ENCODE measurements at regions not wholly inside any gene's neighbourhood (a gene's known extent, or its start where the extent isn't known, plus 50 kb on each side); places are given as distances from the start of the nearest gene placed in this dataset.

- Mint-ChIP-seq H3K4me1 (no peaks in the 10 kb centered on the region), H3K27me3 (peaks cover 5% of the 10 kb centered on the region in 2 donors), H3K27ac (no peak overlapping the region), H3K4me3 (no peak overlapping the region), H3K36me3 (no peaks in the 10 kb centered on the region), H3K9me3 (peaks cover 0 to 5% (median 0%) of the 10 kb centered on the region in 5 donors)
- Histone ChIP-seq H3K9me3 (ENCODE audit: low read length) (no peaks in the 10 kb centered on the region), H3K36me3 (ENCODE audit: insufficient read depth, low read length) (no peaks in the 10 kb centered on the region), H3K4me1 (ENCODE audit: insufficient read depth, low read length) (no peaks in the 10 kb centered on the region), H3K27me3 (ENCODE audit: insufficient read depth, low read length, poor library complexity, severe bottlenecking) (no peaks in the 10 kb centered on the region), H3K27ac (ENCODE audit: low read depth, low read length) (no peak overlapping the region), H3K4me3 (ENCODE audit: low read length) (no peak overlapping the region)
- DNase-seq = no peak
- ChIA-PET CTCF (no interaction called here), POLR2A (no interaction called here)
These were observed 764.2 kb downstream of the NTRK3 start for GRCh38 chr15:87492321-87492720.

DNA sequence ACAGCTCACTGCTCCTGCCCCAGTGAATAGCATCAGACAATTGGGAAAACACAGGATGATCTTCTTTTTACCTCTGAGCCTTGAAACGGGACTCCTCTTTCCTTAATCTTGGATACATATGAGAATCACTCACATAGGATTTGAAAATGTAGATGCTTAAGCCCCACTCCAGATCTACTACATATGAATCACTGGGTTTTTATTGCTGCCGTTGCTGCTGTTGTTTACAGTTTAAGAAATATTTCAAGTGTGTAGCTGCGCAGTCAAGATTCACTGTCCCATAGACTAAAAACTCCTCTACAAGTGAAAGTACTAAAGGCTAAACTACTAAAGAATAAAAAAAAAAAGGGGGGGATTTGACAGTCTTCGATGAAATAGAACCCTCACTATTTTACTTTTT is 765.9 kb downstream of the NTRK3 start:
- H3K9me3 ChIP-seq (ENCODE audit: low read length) = no peaks in the 10 kb centered on the region
- Mint-ChIP-seq H3K27ac (no peak overlapping the region), H3K36me3 (no peaks in the 10 kb centered on the region), H3K4me3 (no peak overlapping the region), H3K4me1 (no peaks in the 10 kb centered on the region), H3K27me3 (peaks cover 5% of the 10 kb centered on the region in 2 donors), H3K9me3 (peaks cover 0 to 5% (median 0%) of the 10 kb centered on the region in 5 donors)
- H3K4me1 ChIP-seq (ENCODE audit: insufficient read depth, low read length) = no peaks in the 10 kb centered on the region
- no peaks in the 10 kb centered on the region for H3K27me3 ChIP-seq (ENCODE audit: insufficient read depth, low read length, poor library complexity, severe bottlenecking)
- DNase-seq = no peak
- no peak overlapping the region for H3K27ac ChIP-seq (ENCODE audit: low read depth, low read length)
- CTCF ChIA-PET = no interaction called here
- POLR2A ChIA-PET = no interaction called here
- no peaks in the 10 kb centered on the region for H3K36me3 ChIP-seq (ENCODE audit: insufficient read depth, low read length)
- H3K4me3 ChIP-seq (ENCODE audit: low read length) = no peak overlapping the region

DNA sequence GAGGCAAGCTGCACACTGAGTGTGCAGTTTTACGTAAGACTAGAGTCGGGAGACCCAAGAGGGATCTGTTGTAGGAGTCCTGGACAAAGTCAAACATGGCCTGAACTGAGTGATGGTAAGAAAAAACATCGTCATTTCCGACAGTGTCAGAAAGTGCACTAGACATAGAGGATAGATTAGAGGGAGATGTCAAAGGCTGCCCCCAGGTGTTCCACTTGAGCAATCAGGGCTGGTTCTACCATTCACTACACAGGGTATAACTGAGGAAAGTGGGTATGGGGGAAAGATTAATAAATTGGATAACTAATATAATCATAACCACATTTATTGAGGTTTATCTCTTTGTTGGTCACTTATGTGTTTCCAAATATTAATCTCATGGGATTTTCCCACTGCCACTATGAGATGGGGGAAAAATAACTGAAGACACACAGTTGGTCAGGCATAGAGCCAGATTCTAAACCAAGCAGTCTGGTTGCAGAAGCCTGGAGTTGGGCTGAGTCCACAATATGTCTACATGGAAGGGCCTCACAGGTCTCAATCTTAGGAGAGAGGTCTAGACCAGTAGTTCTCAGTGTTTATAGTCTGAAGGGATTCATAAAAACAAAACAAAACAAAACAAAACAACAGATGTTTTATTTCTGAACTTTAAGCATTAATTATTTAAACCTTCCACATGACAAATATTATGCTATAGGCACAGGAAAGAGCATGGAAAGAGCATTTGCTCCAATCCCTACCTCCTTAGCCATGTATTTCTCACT is 766.5 kb downstream of the NTRK3 start:
- H3K4me1 ChIP-seq (ENCODE audit: insufficient read depth, low read length) = no peaks in the 10 kb centered on the region
- H3K36me3 ChIP-seq (ENCODE audit: insufficient read depth, low read length) = no peaks in the 10 kb centered on the region
- H3K27me3 ChIP-seq (ENCODE audit: insufficient read depth, low read length, poor library complexity, severe bottlenecking) = no peaks in the 10 kb centered on the region
- CTCF ChIA-PET = no interaction called here
- Mint-ChIP-seq H3K36me3 (no peaks in the 10 kb centered on the region), H3K4me1 (no peaks in the 10 kb centered on the region), H3K4me3 (no peak overlapping the region), H3K9me3 (no peaks in the 10 kb centered on the region), H3K27ac (no peak overlapping the region), H3K27me3 (peaks cover under 1 to 3% of the 10 kb centered on the region in 2 donors)
- POLR2A ChIA-PET = no interaction called here
- DNase-seq = no peak
- H3K4me3 ChIP-seq (ENCODE audit: low read length) = no peak overlapping the region
- no peak overlapping the region for H3K27ac ChIP-seq (ENCODE audit: low read depth, low read length)
- H3K9me3 ChIP-seq (ENCODE audit: low read length) = no peaks in the 10 kb centered on the region

GRCh38 chr15:87489456-87489855 is 767.1 kb downstream of the NTRK3 start:
- H3K27me3 Mint-ChIP-seq = peaks cover 0 to 3% of the 10 kb centered on the region in 2 donors
- no peaks in the 10 kb centered on the region for H3K36me3 Mint-ChIP-seq
- no peak overlapping the region for H3K27ac ChIP-seq (ENCODE audit: low read depth, low read length)
- H3K27ac Mint-ChIP-seq = no peak overlapping the region
- H3K27me3 ChIP-seq (ENCODE audit: insufficient read depth, low read length, poor library complexity, severe bottlenecking) = no peaks in the 10 kb centered on the region
- ChIA-PET CTCF (no interaction called here), POLR2A (no interaction called here)
- no peak overlapping the region for H3K4me3 ChIP-seq (ENCODE audit: low read length)
- no peak for DNase-seq
- H3K9me3 Mint-ChIP-seq = no peaks in the 10 kb centered on the region
- no peaks in the 10 kb centered on the region for H3K4me1 Mint-ChIP-seq
- H3K9me3 ChIP-seq (ENCODE audit: low read length) = no peaks in the 10 kb centered on the region
- no peak overlapping the region for H3K4me3 Mint-ChIP-seq
- no peaks in the 10 kb centered on the region for H3K4me1 ChIP-seq (ENCODE audit: insufficient read depth, low read length)
- no peaks in the 10 kb centered on the region for H3K36me3 ChIP-seq (ENCODE audit: insufficient read depth, low read length)

DNA sequence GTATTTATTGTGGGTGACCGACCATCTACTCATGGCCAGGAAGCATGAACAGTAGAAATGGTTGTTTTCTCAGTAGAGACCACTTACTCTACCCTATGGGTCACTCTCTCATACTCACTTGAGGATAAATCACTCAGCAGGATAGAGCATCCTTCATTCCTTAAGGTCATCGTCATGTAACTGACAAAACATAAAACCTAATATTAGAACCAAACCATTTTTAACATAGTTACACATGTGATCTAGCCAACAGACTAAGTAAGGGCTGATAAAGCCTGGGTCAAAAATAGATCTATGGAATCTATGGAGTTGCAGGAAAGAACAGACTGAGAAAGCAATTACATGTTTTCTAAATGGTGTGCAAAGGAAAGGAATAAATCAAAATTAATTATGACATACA is 769.1 kb downstream of the NTRK3 start:
- no peaks in the 10 kb centered on the region for H3K9me3 ChIP-seq (ENCODE audit: low read length)
- CTCF ChIA-PET = no interaction called here
- no peaks in the 10 kb centered on the region for H3K27me3 Mint-ChIP-seq
- no peaks in the 10 kb centered on the region for H3K4me1 ChIP-seq (ENCODE audit: insufficient read depth, low read length)
- H3K27ac ChIP-seq (ENCODE audit: low read depth, low read length) = no peak overlapping the region
- DNase-seq = no peak
- no peaks in the 10 kb centered on the region for H3K27me3 ChIP-seq (ENCODE audit: insufficient read depth, low read length, poor library complexity, severe bottlenecking)
- no peak overlapping the region for H3K4me3 Mint-ChIP-seq
- H3K4me1 Mint-ChIP-seq = no peaks in the 10 kb centered on the region
- no peak overlapping the region for H3K4me3 ChIP-seq (ENCODE audit: low read length)
- H3K36me3 Mint-ChIP-seq = no peaks in the 10 kb centered on the region
- H3K36me3 ChIP-seq (ENCODE audit: insufficient read depth, low read length) = no peaks in the 10 kb centered on the region
- POLR2A ChIA-PET = no interaction called here
- H3K9me3 Mint-ChIP-seq = peaks cover 0 to 3% (median 0%) of the 10 kb centered on the region in 5 donors
- no peak overlapping the region for H3K27ac Mint-ChIP-seq

GRCh38 chr15:87483468-87483867 is 773.1 kb downstream of the NTRK3 start:
- ChIA-PET CTCF (no interaction called here), POLR2A (no interaction called here)
- Mint-ChIP-seq H3K36me3 (no peaks in the 10 kb centered on the region), H3K27me3 (no peaks in the 10 kb centered on the region), H3K4me3 (no peak overlapping the region), H3K9me3 (peaks cover 0 to 6% (median 0%) of the 10 kb centered on the region in 5 donors), H3K4me1 (no peaks in the 10 kb centered on the region), H3K27ac (no peak overlapping the region)
- Histone ChIP-seq H3K4me1 (ENCODE audit: insufficient read depth, low read length) (no peaks in the 10 kb centered on the region), H3K27me3 (ENCODE audit: insufficient read depth, low read length, poor library complexity, severe bottlenecking) (no peaks in the 10 kb centered on the region), H3K27ac (ENCODE audit: low read depth, low read length) (no peak overlapping the region), H3K36me3 (ENCODE audit: insufficient read depth, low read length) (no peaks in the 10 kb centered on the region), H3K9me3 (ENCODE audit: low read length) (no peaks in the 10 kb centered on the region), H3K4me3 (ENCODE audit: low read length) (no peak overlapping the region)
- no peak for DNase-seq

DNA sequence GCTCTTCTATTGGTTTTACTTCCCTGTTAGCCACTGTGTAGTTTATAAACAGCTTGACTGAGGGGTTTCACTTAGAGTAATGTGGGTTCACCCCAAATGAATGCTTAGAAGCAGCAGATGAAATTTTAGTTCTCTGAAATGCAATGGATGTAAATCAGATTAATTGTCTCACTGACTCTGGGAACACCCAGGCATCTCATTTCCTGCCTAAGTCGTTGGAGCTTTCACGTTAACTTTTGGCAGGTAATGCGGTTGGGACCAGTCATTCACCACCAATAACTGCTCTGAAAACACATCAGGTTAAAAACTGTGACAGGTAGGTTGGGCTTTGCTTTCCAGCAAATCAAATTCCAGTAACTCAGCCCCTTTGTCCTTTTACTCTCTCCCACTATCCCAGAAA is 775.4 kb downstream of the NTRK3 start:
- Mint-ChIP-seq H3K36me3 (no peaks in the 10 kb centered on the region), H3K4me3 (no peak overlapping the region), H3K9me3 (peaks cover 0 to 7% (median 0%) of the 10 kb centered on the region in 5 donors), H3K4me1 (no peaks in the 10 kb centered on the region), H3K27ac (no peak overlapping the region), H3K27me3 (peaks cover 0 to 5% of the 10 kb centered on the region in 2 donors)
- POLR2A ChIA-PET = no interaction called here
- Histone ChIP-seq H3K4me3 (ENCODE audit: low read length) (no peak overlapping the region), H3K9me3 (ENCODE audit: low read length) (no peaks in the 10 kb centered on the region), H3K36me3 (ENCODE audit: insufficient read depth, low read length) (no peaks in the 10 kb centered on the region), H3K27ac (ENCODE audit: low read depth, low read length) (no peak overlapping the region), H3K4me1 (ENCODE audit: insufficient read depth, low read length) (no peaks in the 10 kb centered on the region), H3K27me3 (ENCODE audit: insufficient read depth, low read length, poor library complexity, severe bottlenecking) (no peaks in the 10 kb centered on the region)
- DNase-seq = no peak
- CTCF ChIA-PET = no interaction called here

DNA sequence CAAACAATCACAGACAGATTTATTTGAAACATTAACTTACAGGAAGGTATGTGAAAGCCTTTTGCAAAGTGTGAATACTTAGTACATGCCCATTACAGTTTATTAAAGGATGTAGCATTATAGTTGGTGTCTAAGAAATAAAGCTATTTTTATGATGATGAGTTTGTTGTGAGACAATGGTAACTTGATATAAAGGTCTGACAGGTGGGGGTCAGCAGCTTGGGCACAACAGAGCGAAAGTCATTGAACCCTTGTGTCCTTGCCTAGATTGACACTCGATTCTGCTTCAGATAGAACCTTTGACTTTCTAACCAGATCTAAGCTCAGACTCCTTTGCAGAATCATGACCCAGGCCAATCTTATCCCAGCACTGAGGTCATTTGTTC is 777.9 kb downstream of the NTRK3 start:
- H3K27me3 Mint-ChIP-seq = peaks cover 0 to 5% of the 10 kb centered on the region in 2 donors
- H3K4me3 Mint-ChIP-seq = no peak overlapping the region
- H3K9me3 Mint-ChIP-seq = peaks cover 0 to 7% (median 0%) of the 10 kb centered on the region in 5 donors
- H3K27ac ChIP-seq (ENCODE audit: low read depth, low read length) = no peak overlapping the region
- no peak for DNase-seq
- H3K36me3 Mint-ChIP-seq = no peaks in the 10 kb centered on the region
- no peaks in the 10 kb centered on the region for H3K4me1 Mint-ChIP-seq
- no peaks in the 10 kb centered on the region for H3K9me3 ChIP-seq (ENCODE audit: low read length)
- no peaks in the 10 kb centered on the region for H3K27me3 ChIP-seq (ENCODE audit: insufficient read depth, low read length, poor library complexity, severe bottlenecking)
- H3K4me3 ChIP-seq (ENCODE audit: low read length) = no peak overlapping the region
- no peak overlapping the region for H3K27ac Mint-ChIP-seq
- ChIA-PET POLR2A (no interaction called here), CTCF (no interaction called here)
- H3K4me1 ChIP-seq (ENCODE audit: insufficient read depth, low read length) = no peaks in the 10 kb centered on the region
- H3K36me3 ChIP-seq (ENCODE audit: insufficient read depth, low read length) = no peaks in the 10 kb centered on the region
